ENCODE measurements at regions not wholly inside any gene's neighbourhood (a gene's known extent, or its start where the extent isn't known, plus 50 kb on each side); places are given as distances from the start of the nearest gene placed in this dataset.
"Not testable (repeated sequence)": the region's sequence is repeated elsewhere in the genome, so short reads cannot be mapped to it uniquely, and the experiment has no call there.

- no peak for DNase-seq
Measured at GRCh38 chr11:44388828-44389657, 79.1 kb upstream of the ALX4 start.

GRCh38 chr11:44389963-44390605, 80.1 kb upstream of the ALX4 start:
- no peak for DNase-seq

- not testable (repeated sequence) for DNase-seq
Measured at GRCh38 chr11:44391004-44391403, 81.1 kb upstream of the ALX4 start.

GRCh38 chr11:44396746-44397145, 86.8 kb upstream of the ALX4 start:
- DNase-seq, result not testable (repeated sequence)

- DNase-seq, result no peak
Measured at GRCh38 chr11:44397586-44398178, 87.7 kb upstream of the ALX4 start.

- DNase-seq, result peak in 4 of 51 donors; percentile 1 to 7 (median 4)
Measured at GRCh38 chr11:44398266-44399030, 88.5 kb upstream of the ALX4 start.

GRCh38 chr11:44399968-44400367, 90.0 kb upstream of the ALX4 start:
- no peak for DNase-seq

- DNase-seq, result no peak
Measured at GRCh38 chr11:44400431-44400830, 90.5 kb upstream of the ALX4 start.

GRCh38 chr11:44402466-44403075, 92.6 kb upstream of the ALX4 start:
- no peak for DNase-seq

- DNase-seq, result no peak
Measured at GRCh38 chr11:44403176-44403575, 93.2 kb upstream of the ALX4 start.

GRCh38 chr11:44403587-44404273, 93.8 kb upstream of the ALX4 start:
- no peak for DNase-seq

GRCh38 chr11:44404301-44404700, 94.4 kb upstream of the ALX4 start:
- no peak for DNase-seq

- no peak for DNase-seq
Measured at GRCh38 chr11:44404736-44405395, 94.9 kb upstream of the ALX4 start.

GRCh38 chr11:44407211-44407996, 97.5 kb upstream of the ALX4 start:
- no peak for DNase-seq

- DNase-seq, result no peak
Measured at GRCh38 chr11:44408141-44408540, 98.2 kb upstream of the ALX4 start.

- no peak for DNase-seq
Measured at GRCh38 chr11:44408711-44409470, 99.0 kb upstream of the ALX4 start.

- no peak for DNase-seq
Measured at GRCh38 chr11:44409558-44410236, 99.8 kb upstream of the ALX4 start.

GRCh38 chr11:44416776-44417175, 106.8 kb upstream of the ALX4 start:
- DNase-seq, result no peak
